H54 (cell line): ENCODE measurements at regions not wholly inside any gene's neighbourhood (a gene's known extent, or its start where the extent isn't known, plus 50 kb on each side); places are given as distances from the start of the nearest gene placed in this dataset.

ENCODE experiments used
- DNase-seq: peaks from one replicate; pipeline ENCODE4 v3.0.0; 2011; ENCODE audit warnings: low spot score, mixed read lengths; ENCODE audit not compliant: insufficient read length
- FAIRE-seq: peaks from 3 replicates; lab custom pipeline; 2011; peaks lifted over from hg19 to GRCh38; lab: Jason Lieb, UNC
- POLR2A ChIP-seq: IDR thresholded peaks from 2 replicates; pipeline ENCODE4 v1.6.1; 2011; ENCODE audit warnings: low read depth, mild to moderate bottlenecking, low read length

- DNase-seq = no peak
- no peak for TF ChIP-seq POLR2A
- FAIRE-seq = no peak
Measured at GRCh38 chr1:39116116-39116607, 88.3 kb upstream of the MACF1 start.

- no peak for TF ChIP-seq POLR2A
- no peak for FAIRE-seq
Measured at GRCh38 chr1:39116860-39117728, 87.4 kb upstream of the MACF1 start.

DNA sequence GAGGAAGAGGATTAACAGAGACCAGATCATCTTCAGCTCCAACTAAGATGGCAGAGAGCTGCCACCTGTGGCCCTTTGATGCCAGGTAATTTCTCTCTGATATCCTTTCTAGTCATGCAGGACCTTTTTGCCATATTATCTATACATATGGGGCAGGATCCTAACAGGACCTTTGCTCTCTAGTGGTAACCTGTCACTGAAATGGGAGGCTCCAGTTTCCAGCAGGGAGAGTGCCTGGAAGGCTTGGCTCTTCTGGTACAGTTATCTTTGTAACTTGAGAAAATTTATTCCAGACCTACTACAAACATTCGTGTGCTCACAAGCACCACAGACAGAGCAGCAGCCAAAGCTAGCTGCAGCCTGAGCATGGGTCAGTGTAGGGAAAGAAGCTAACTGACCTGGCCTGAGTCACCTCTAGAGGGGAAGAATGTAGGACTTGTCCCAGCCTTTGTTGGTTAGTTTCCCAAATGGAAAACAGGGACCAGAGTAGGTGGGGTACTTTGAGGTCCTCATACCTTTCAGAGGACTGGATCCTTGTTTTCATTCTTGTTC lies 86.5 kb upstream of the MACF1 start:
- no peak for DNase-seq
- no peak for TF ChIP-seq POLR2A

More at GRCh38 chr1:39116860-39117728, 87.4 kb upstream of the MACF1 start:
- no peak for DNase-seq

GRCh38 chr1:39122056-39122455 lies 82.4 kb upstream of the MACF1 start:
- TF ChIP-seq POLR2A = no peak
- no peak for FAIRE-seq
- no peak for DNase-seq

More for the DNA sequence above, 86.5 kb upstream of the MACF1 start:
- FAIRE-seq = no peak

DNA sequence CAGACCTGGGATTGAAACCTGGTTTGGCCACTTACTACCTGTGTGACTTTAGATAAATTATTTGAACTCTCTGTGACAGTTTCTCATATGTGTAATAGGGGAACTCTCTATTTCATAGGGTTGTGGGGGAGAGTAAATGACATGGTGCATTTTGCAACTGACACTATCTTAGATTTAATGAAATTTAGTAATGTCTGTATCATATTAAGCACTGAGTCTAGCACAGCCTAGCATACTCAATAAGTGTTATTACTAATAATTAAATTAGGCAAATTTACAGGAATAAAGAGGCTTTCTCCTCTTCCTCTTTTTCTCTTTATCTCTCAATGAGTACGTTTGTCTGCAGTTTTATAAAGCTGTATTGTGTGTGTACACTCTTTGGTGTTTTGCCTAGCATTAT lies 80.2 kb upstream of the MACF1 start:
- FAIRE-seq = no peak
- no peak for TF ChIP-seq POLR2A

DNA sequence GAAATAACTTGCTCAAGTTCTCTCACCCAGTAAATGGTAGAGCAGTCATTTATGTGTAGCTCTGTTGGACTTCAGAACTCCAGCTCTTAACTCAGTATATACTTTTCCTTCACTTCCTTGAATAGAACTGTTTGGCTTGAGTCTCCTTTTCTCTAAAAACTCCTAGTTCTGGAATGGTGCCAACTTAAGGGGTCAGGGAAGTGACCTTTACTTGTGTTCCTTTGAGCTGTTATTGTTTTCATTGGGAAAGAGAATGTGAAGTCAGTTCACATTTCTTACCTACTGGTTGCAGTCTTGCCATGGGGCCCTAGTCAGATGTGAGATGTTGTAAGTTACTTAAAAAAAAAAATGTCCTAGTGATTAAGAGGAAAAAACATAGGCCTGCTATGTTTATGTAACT lies 77.0 kb upstream of the MACF1 start:
- FAIRE-seq = peak; percentile 68
- no peak for TF ChIP-seq POLR2A
- DNase-seq = no peak

More for the DNA sequence above, 80.2 kb upstream of the MACF1 start:
- no peak for DNase-seq

GRCh38 chr1:39128126-39128525 lies 76.4 kb upstream of the MACF1 start:
- no peak for TF ChIP-seq POLR2A
- FAIRE-seq = no peak
- no peak for DNase-seq

DNA sequence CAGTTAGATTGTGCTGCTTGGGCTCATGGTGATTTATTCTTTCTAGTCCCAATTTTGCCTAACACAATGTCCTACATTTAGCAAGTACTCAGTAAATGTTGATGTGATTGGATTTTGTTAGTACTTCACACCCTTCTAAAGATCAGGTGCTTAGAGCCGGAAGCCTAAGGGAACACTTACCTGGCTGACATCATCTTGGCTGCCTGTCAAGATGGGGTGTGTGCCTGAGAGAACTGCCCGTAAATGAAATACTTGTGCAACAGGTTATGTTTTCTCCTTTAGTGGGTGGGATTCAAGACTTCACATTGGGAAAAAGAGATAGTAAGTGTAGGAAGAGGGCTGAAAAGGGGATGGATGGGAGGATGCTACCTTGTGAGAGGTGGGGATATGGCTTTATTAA lies 75.5 kb upstream of the MACF1 start:
- FAIRE-seq (no peak), DNase-seq (no peak)
- TF ChIP-seq POLR2A = no peak

GRCh38 chr1:39129514-39129913 lies 75.0 kb upstream of the MACF1 start:
- no peak for DNase-seq
- no peak for TF ChIP-seq POLR2A
- peak; percentile 48 for FAIRE-seq

DNA sequence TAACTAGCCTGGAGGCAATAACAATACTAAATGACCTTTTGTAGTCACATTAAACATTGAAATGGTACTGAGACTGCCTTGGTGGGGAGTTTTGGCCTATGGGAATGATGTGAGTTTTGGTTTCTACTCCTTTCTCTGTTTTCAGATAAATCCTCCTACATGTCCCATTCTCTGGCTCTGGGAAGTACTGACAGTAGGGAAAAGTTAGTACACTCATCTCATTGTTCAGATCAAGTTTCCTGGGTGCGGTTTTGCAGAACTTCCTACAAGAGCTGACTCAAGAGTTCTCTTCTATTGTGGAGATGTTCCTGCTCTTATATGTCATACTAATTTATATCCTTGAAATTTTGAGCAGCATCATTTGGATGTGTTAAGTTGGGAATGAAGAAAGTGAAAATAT lies 74.2 kb upstream of the MACF1 start:
- TF ChIP-seq POLR2A = no peak
- peak; percentile 89 for FAIRE-seq
- peak; percentile 63 for DNase-seq

- TF ChIP-seq POLR2A = no peak
- DNase-seq (no peak), FAIRE-seq (no peak)
Measured at GRCh38 chr1:39131940-39132339, 72.6 kb upstream of the MACF1 start.

DNA sequence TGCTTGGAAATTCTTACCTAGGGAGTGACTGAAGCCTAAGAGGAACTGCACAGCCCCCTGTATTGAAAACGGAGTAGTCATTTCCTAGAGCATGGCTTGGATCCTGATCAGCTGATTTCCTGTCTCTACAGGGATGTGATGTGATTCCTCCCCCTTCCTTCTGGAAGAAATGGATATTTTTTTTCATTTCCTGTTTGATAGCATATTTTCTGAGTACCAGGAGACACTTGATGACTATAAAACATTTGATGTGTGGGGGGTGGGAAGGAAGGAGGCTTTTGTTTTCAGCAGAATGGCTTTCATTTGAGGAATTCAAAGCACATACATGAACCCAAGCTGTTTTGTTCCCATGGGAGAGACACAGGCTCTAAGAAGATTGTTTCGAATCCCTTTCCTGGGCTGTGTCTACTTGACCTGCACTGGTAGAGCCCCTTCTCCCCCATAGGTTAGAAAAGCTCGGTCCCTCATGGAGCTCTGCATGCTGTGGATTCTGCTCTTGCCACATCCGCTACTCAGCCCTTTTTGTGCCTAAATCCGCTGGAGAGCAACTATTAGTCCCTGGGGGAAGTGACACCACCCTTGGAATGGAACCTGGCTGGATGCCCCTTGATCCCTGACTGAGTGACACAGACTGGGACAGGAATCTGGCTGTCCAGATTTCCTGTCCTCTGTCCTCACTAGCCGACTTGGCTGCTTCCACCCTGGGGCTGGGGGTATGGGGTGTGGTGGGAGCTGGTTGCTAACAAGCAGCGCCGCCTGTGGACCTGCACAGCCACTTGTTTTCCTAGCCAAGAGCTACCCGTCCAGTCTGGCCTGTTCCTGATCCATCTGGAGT lies 71.8 kb upstream of the MACF1 start:
- no peak for TF ChIP-seq POLR2A

DNA sequence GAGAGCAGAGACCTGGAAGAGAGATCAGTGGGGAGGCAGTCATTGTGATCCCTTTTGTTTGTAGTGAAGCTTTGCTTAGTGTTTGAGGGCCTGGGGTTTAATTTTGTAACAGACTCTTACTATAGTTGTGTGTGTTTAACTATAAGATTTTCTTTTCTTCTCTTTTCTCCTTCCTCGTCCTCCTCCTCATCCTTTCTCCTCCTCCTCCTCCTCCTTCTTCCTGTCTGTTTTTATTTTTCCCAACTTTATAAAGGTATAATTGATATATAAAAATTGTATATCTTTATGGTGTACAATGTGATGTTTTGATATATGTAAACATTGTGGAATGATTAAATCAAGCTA lies 71.2 kb upstream of the MACF1 start:
- FAIRE-seq (no peak), DNase-seq (no peak)

More for the DNA sequence above, 71.8 kb upstream of the MACF1 start:
- DNase-seq (no peak), FAIRE-seq (peak; percentile 20)

More for the DNA sequence above, 71.2 kb upstream of the MACF1 start:
- no peak for TF ChIP-seq POLR2A
